Muscle layer of duodenum (tissue), 2 donors: ENCODE measurements at regions not wholly inside any gene's neighbourhood (a gene's known extent, or its start where the extent isn't known, plus 50 kb on each side); places are given as distances from the start of the nearest gene placed in this dataset.

Experiments
- H3K27ac ChIP-seq: one replicate; pipeline ENCODE4 v1.7.0; 2013; ENCODE audit warnings: mild to moderate bottlenecking, low read length
- H3K27me3 ChIP-seq: one replicate; pipeline ENCODE4 v1.7.0; 2013; ENCODE audit warnings: low read depth, mild to moderate bottlenecking, control low read depth, low read length
- H3K36me3 ChIP-seq, 2 donors: one replicate each; pipeline ENCODE4 v1.7.0; 2013; ENCODE audit warnings: low read length in 2 of 2, control low read depth in 1 of 2, mild to moderate bottlenecking in 1 of 2; ENCODE audit not compliant: insufficient read depth in 2 of 2, control insufficient read depth in 1 of 2
- H3K4me1 ChIP-seq, 2 donors: one replicate each; pipeline ENCODE4 v1.7.0; 2013; ENCODE audit warnings: low read length in 2 of 2, mild to moderate bottlenecking in 2 of 2, control low read depth in 1 of 2, moderate library complexity in 1 of 2; ENCODE audit not compliant: insufficient read depth in 2 of 2, control insufficient read depth in 1 of 2
- H3K4me3 ChIP-seq, 2 donors: one replicate each; pipeline ENCODE4 v1.7.0; 2013; ENCODE audit warnings: low read length in 2 of 2, low read depth in 1 of 2, mild to moderate bottlenecking in 1 of 2
- H3K9me3 ChIP-seq, 2 donors: one replicate each; pipeline ENCODE4 v1.7.0; 2013; ENCODE audit warnings: low read length in 2 of 2, control low read depth in 1 of 2, mild to moderate bottlenecking in 1 of 2; ENCODE audit not compliant: control insufficient read depth in 1 of 2
- donor health status: healthy.

- Histone ChIP-seq H3K4me1 (peaks cover 0 to 3% of the 10 kb centered on the region in 2 donors), H3K9me3 (no peaks in the 10 kb centered on the region)
These were observed 179.8 kb downstream of the KATNIP start for GRCh38 chr16:27729516-27730304.

GRCh38 chr16:27730661-27731210, 180.8 kb downstream of the KATNIP start:
- H3K4me1 ChIP-seq: no peaks in the 10 kb centered on the region
- H3K9me3 ChIP-seq: no peaks in the 10 kb centered on the region
- no peak overlapping the region for H3K4me3 ChIP-seq
- H3K27ac ChIP-seq: no peak overlapping the region
- H3K36me3 ChIP-seq: peaks cover 7 to 18% of the 10 kb centered on the region in 2 donors
- H3K27me3 ChIP-seq: no peaks in the 10 kb centered on the region

More at GRCh38 chr16:27729516-27730304, 179.8 kb downstream of the KATNIP start:
- peaks cover 7 to 18% of the 10 kb centered on the region in 2 donors for H3K36me3 ChIP-seq
- no peak overlapping the region for H3K27ac ChIP-seq
- no peak overlapping the region for H3K4me3 ChIP-seq
- H3K27me3 ChIP-seq: no peaks in the 10 kb centered on the region

- no peaks in the 10 kb centered on the region for H3K9me3 ChIP-seq
- H3K4me1 ChIP-seq: no peaks in the 10 kb centered on the region
- peaks cover 10 to 13% of the 10 kb centered on the region in 2 donors for H3K36me3 ChIP-seq
- no peak overlapping the region for H3K27ac ChIP-seq
- H3K4me3 ChIP-seq: no peak overlapping the region
- H3K27me3 ChIP-seq: no peaks in the 10 kb centered on the region
These were observed 185.1 kb downstream of the KATNIP start for GRCh38 chr16:27735031-27735430.

GRCh38 chr16:27736431-27736830, 186.5 kb downstream of the KATNIP start:
- H3K9me3 ChIP-seq: no peaks in the 10 kb centered on the region
- no peak overlapping the region for H3K27ac ChIP-seq

GRCh38 chr16:27737513-27737912, 187.6 kb downstream of the KATNIP start:
- no peaks in the 10 kb centered on the region for H3K9me3 ChIP-seq
- peaks cover 17 to 23% of the 10 kb centered on the region in 2 donors for H3K36me3 ChIP-seq
- H3K27ac ChIP-seq: no peak overlapping the region
- no peaks in the 10 kb centered on the region for H3K4me1 ChIP-seq
- no peaks in the 10 kb centered on the region for H3K27me3 ChIP-seq
- H3K4me3 ChIP-seq: no peak overlapping the region

More at GRCh38 chr16:27736431-27736830, 186.5 kb downstream of the KATNIP start:
- H3K4me1 ChIP-seq: no peaks in the 10 kb centered on the region
- H3K36me3 ChIP-seq: peaks cover 16 to 17% of the 10 kb centered on the region in 2 donors
- H3K4me3 ChIP-seq: no peak overlapping the region
- H3K27me3 ChIP-seq: no peaks in the 10 kb centered on the region
